ENCODE measurements at regions not wholly inside any gene's neighbourhood (a gene's known extent, or its start where the extent isn't known, plus 50 kb on each side); places are given as distances from the start of the nearest gene placed in this dataset.
"Not testable (repeated sequence)": the region's sequence is repeated elsewhere in the genome, so short reads cannot be mapped to it uniquely, and the experiment has no call there.

DNA sequence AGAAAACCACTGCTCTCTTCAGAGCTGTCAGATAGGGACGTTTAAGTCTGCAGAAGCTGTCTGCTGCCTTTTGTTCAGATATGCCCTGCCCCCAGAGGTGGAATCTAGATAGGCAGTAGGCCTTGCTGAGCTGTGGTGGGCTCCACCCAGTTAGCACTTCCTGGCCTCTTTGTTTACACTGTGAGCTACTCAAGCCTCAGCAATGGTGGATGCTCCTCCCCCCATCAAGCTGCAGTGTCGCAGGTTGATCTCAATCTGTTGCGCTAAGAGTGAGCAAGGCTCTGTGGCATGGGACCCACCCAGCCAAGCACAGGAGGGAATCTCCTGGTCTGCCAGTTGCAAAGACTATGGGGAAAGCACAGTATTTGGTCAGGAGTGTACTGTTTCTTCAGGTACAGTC lies 59.2 kb upstream of the ZNF641 start:
- DNase-seq (ENCODE audit: low spot score); H3K9me3 ChIP-seq (ENCODE audit: low read depth, low read length, poor library complexity, severe bottlenecking); CTCF ChIA-PET; BruUV-seq (replicated peaks); intact Hi-C loops (cut with micrococcal nuclease; ENCODE audit: unreplicated experiment); H3K4me3 ChIP-seq (ENCODE audit: low read depth, low read length, poor library complexity, severe bottlenecking); H3K36me3 ChIP-seq (ENCODE audit: insufficient read depth, low read length, poor library complexity, severe bottlenecking); H3K27me3 ChIP-seq (replicated peaks; ENCODE audit: insufficient read depth, low read depth, low read length, poor library complexity); H3K4me1 ChIP-seq (ENCODE audit: insufficient read depth, low read length, poor library complexity, severe bottlenecking); H3K27ac ChIP-seq (ENCODE audit: low read depth, low read length, poor library complexity, severe bottlenecking): not testable (repeated sequence)
- POLR2A ChIA-PET (ENCODE audit: low non-redundant PET), result interaction anchor here (0.6 kb wide), 1 partner anchor 516 kb away, joined by 7 read pairs; no protein-coding TSS in a partner anchor

DNA sequence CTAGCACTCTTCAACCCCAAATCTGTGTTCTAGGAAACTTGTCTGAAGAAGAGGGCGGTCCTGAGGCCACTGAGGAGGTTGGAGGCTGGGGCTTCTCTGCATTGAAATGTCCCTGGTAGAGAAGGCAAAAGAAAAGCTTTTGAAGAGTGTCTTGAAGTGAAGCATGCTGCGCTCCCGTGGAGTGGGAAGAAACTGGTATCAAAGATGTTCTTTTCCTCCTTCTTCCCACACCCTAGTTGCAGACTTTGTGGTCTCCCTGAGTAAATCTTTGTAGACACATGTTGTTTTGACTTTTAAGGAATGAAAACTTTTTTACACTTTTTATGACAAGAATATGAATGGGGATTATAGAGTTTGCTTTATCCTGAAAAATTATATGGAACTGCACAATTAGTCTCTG lies 59.0 kb upstream of the ANP32D start:
- POLR2A ChIA-PET (ENCODE audit: low non-redundant PET), result no interaction called here
- no peaks in the 10 kb centered on the region for H3K27me3 ChIP-seq (replicated peaks; ENCODE audit: insufficient read depth, low read depth, low read length, poor library complexity)
- intact Hi-C loops (cut with micrococcal nuclease; ENCODE audit: unreplicated experiment), result no loop called here
- no TSS peak for BruUV-seq (replicated peaks)
- no peaks in the 10 kb centered on the region for H3K4me1 ChIP-seq (ENCODE audit: insufficient read depth, low read length, poor library complexity, severe bottlenecking)
- DNase-seq (ENCODE audit: low spot score), result no peak
- CTCF ChIA-PET, result no interaction called here
- no peak overlapping the region for H3K4me3 ChIP-seq (ENCODE audit: low read depth, low read length, poor library complexity, severe bottlenecking)
- H3K27ac ChIP-seq (ENCODE audit: low read depth, low read length, poor library complexity, severe bottlenecking), result no peak overlapping the region
- H3K36me3 ChIP-seq (ENCODE audit: insufficient read depth, low read length, poor library complexity, severe bottlenecking), result no peaks in the 10 kb centered on the region
- no peaks in the 10 kb centered on the region for H3K9me3 ChIP-seq (ENCODE audit: low read depth, low read length, poor library complexity, severe bottlenecking)
- TF ChIP-seq CTCF (conservative IDR thresholded peaks at IDR 0.05; ENCODE audit: low read depth, low read length) (no peak), EZH2 (IDR thresholded peaks at IDR 0.05; ENCODE audit: borderline replicate concordance, low read depth, low read length, poor library complexity, severe bottlenecking) (no peak)

DNA sequence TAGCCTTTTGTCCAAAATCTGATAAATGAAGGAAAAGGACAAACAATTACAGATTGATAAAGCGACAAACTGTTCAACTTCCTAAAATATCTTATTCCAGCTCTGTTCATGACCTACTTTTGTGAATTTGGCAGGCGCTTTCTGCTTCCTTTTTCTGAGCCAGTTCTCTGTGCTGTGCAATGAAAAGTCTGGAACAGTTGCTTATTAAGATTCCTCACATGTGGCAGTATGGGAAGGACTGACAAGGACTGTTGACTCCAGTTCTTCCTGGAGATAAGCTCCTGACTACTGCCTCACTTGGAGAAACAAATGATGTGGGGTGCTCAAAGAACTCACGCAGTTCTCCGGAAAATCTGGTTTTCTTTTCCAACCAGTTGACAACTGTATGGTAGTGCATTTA lies 58.3 kb upstream of the ANP32D start:
- Histone ChIP-seq H3K9me3 (ENCODE audit: low read depth, low read length, poor library complexity, severe bottlenecking) (no peaks in the 10 kb centered on the region), H3K4me3 (ENCODE audit: low read depth, low read length, poor library complexity, severe bottlenecking) (no peak overlapping the region), H3K4me1 (ENCODE audit: insufficient read depth, low read length, poor library complexity, severe bottlenecking) (no peaks in the 10 kb centered on the region), H3K36me3 (ENCODE audit: insufficient read depth, low read length, poor library complexity, severe bottlenecking) (no peaks in the 10 kb centered on the region), H3K27me3 (replicated peaks; ENCODE audit: insufficient read depth, low read depth, low read length, poor library complexity) (no peaks in the 10 kb centered on the region), H3K27ac (ENCODE audit: low read depth, low read length, poor library complexity, severe bottlenecking) (no peak overlapping the region)
- ChIA-PET CTCF (no interaction called here), POLR2A (ENCODE audit: low non-redundant PET) (no interaction called here)
- TF ChIP-seq CTCF (conservative IDR thresholded peaks at IDR 0.05; ENCODE audit: low read depth, low read length), result no peak
- no peak for TF ChIP-seq EZH2 (IDR thresholded peaks at IDR 0.05; ENCODE audit: borderline replicate concordance, low read depth, low read length, poor library complexity, severe bottlenecking)
- DNase-seq (ENCODE audit: low spot score), result no peak
- BruUV-seq (replicated peaks), result no TSS peak
- intact Hi-C loops (cut with micrococcal nuclease; ENCODE audit: unreplicated experiment), result no loop called here

GRCh38 chr12:48419116-48419935 lies 53.0 kb upstream of the ANP32D start:
- H3K27ac ChIP-seq (ENCODE audit: low read depth, low read length, poor library complexity, severe bottlenecking), result peak overlapping the region; percentile 16
- no peaks in the 10 kb centered on the region for H3K27me3 ChIP-seq (replicated peaks; ENCODE audit: insufficient read depth, low read depth, low read length, poor library complexity)
- no peaks in the 10 kb centered on the region for H3K9me3 ChIP-seq (ENCODE audit: low read depth, low read length, poor library complexity, severe bottlenecking)
- no peaks in the 10 kb centered on the region for H3K36me3 ChIP-seq (ENCODE audit: insufficient read depth, low read length, poor library complexity, severe bottlenecking)
- CTCF ChIA-PET, result no interaction called here
- TF ChIP-seq EZH2 (IDR thresholded peaks at IDR 0.05; ENCODE audit: borderline replicate concordance, low read depth, low read length, poor library complexity, severe bottlenecking) (no peak), CTCF (conservative IDR thresholded peaks at IDR 0.05; ENCODE audit: low read depth, low read length) (no peak)
- no TSS peak for BruUV-seq (replicated peaks)
- no peaks in the 10 kb centered on the region for H3K4me1 ChIP-seq (ENCODE audit: insufficient read depth, low read length, poor library complexity, severe bottlenecking)
- POLR2A ChIA-PET (ENCODE audit: low non-redundant PET), result no interaction called here
- H3K4me3 ChIP-seq (ENCODE audit: low read depth, low read length, poor library complexity, severe bottlenecking), result no peak overlapping the region
- no peak for DNase-seq (ENCODE audit: low spot score)
- intact Hi-C loops (cut with micrococcal nuclease; ENCODE audit: unreplicated experiment), result no loop called here
